A673 (cell line): ENCODE measurements at regions not wholly inside any gene's neighbourhood (a gene's known extent, or its start where the extent isn't known, plus 50 kb on each side); places are given as distances from the start of the nearest gene placed in this dataset.

ENCODE experiments used
- BruUV-seq: library from RNA; stranded (reverse); fragments of 400-500 nt; replicated peaks from 2 replicates; lab custom pipeline; 2021; lab: Mats Ljungman, UMichigan
- CTCF ChIA-PET: fragments of 300-600 bp; sonication (Branson Sonifier 250); formaldehyde crosslinking; loops from one replicate; lab custom pipeline; 2022; ENCODE audit warnings: antibody characterized with exemption; lab: Charles Lee
- POLR2A ChIA-PET: fragments of 300-600 bp; sonication (Branson Sonifier 250); formaldehyde crosslinking; loops from one replicate; lab custom pipeline; 2022; ENCODE audit warnings: antibody characterized with exemption; ENCODE audit not compliant: low non-redundant PET; lab: Charles Lee
- DNase-seq: peaks from one replicate; pipeline ENCODE4 v3.0.0-alpha.2; 2015; ENCODE audit warnings: low spot score
- H3K27ac ChIP-seq: fragments of 200-600 bp; sonication (generic); 2 replicates; pipeline ENCODE4 v1.5.1; 2016; ENCODE audit warnings: mixed run types, low read depth, mild to moderate bottlenecking, mixed read lengths, antibody characterized with exemption, low read length; ENCODE audit not compliant: poor library complexity, severe bottlenecking
- H3K27me3 ChIP-seq: fragments of 200-600 bp; sonication (generic); replicated peaks from 2 replicates; pipeline ENCODE4 v1.6.1; 2017; ENCODE audit warnings: mixed run types, low read depth, mild to moderate bottlenecking, mixed read lengths, antibody characterized with exemption, low read length; ENCODE audit not compliant: insufficient read depth, poor library complexity
- H3K36me3 ChIP-seq: fragments of 200-600 bp; sonication (generic); 2 replicates; pipeline ENCODE4 v1.6.1; 2016; ENCODE audit warnings: mixed run types, mild to moderate bottlenecking, mixed read lengths, antibody characterized with exemption, low read length; ENCODE audit not compliant: insufficient read depth, poor library complexity, severe bottlenecking
- H3K4me1 ChIP-seq: fragments of 200-600 bp; sonication (generic); 2 replicates; pipeline ENCODE4 v1.6.1; 2017; ENCODE audit warnings: mixed run types, mild to moderate bottlenecking, mixed read lengths, antibody characterized with exemption, low read length; ENCODE audit not compliant: insufficient read depth, poor library complexity, severe bottlenecking
- H3K4me3 ChIP-seq: fragments of 200-600 bp; sonication (generic); 2 replicates; pipeline ENCODE4 v1.5.1; 2016; ENCODE audit warnings: low read depth, mixed run types, mild to moderate bottlenecking, mixed read lengths, low read length; ENCODE audit not compliant: poor library complexity, severe bottlenecking
- H3K9me3 ChIP-seq: fragments of 200-600 bp; sonication (generic); 2 replicates; pipeline ENCODE4 v1.6.1; 2016; ENCODE audit warnings: mixed run types, low read depth, mild to moderate bottlenecking, mixed read lengths, antibody characterized with exemption, low read length; ENCODE audit not compliant: poor library complexity, severe bottlenecking
- CTCF ChIP-seq: fragments of 300-800, 200-600 bp; sonication (generic); conservative IDR thresholded peaks from 2 replicates; pipeline ENCODE4 v1.5.1; 2017; ENCODE audit warnings: low read depth, mild to moderate bottlenecking, antibody characterized with exemption, low read length, moderate library complexity, mixed read lengths
- EZH2 ChIP-seq: fragments of 200-600 bp; sonication (generic); IDR thresholded peaks from 2 replicates; pipeline ENCODE4 v1.6.1; 2017; ENCODE audit warnings: borderline replicate concordance, low read depth, mild to moderate bottlenecking, mixed read lengths, antibody characterized with exemption, low read length; ENCODE audit not compliant: poor library complexity, severe bottlenecking
- intact Hi-C: fragments of 100-400 bp; cut with micrococcal nuclease; formaldehyde crosslinking; loops from one replicate; pipeline ENCODE4 v1.10.0; 2022; ENCODE audit not compliant: unreplicated experiment

GRCh38 chrX:124984140-124984813, 335.4 kb upstream of the TEX13C start:
- no peak overlapping the region for H3K27ac ChIP-seq
- H3K4me1 ChIP-seq: no peaks in the 10 kb centered on the region
- no peaks in the 10 kb centered on the region for H3K27me3 ChIP-seq
- H3K36me3 ChIP-seq: no peaks in the 10 kb centered on the region
- no peaks in the 10 kb centered on the region for H3K9me3 ChIP-seq
- POLR2A ChIA-PET: no interaction called here
- no peak for DNase-seq
- TF ChIP-seq EZH2 (no peak), CTCF (no peak)
- BruUV-seq: no TSS peak
- CTCF ChIA-PET: no interaction called here
- H3K4me3 ChIP-seq: no peak overlapping the region
- intact Hi-C loops: no loop called here

GRCh38 chrX:124986284-124986683, 333.4 kb upstream of the TEX13C start:
- H3K27me3 ChIP-seq: no peaks in the 10 kb centered on the region
- no peak for TF ChIP-seq EZH2
- TF ChIP-seq CTCF: no peak
- H3K4me1 ChIP-seq: no peaks in the 10 kb centered on the region
- intact Hi-C loops: no loop called here
- no peak for DNase-seq
- H3K9me3 ChIP-seq: no peaks in the 10 kb centered on the region
- H3K4me3 ChIP-seq: no peak overlapping the region
- ChIA-PET POLR2A (no interaction called here), CTCF (no interaction called here)
- H3K27ac ChIP-seq: no peak overlapping the region
- H3K36me3 ChIP-seq: no peaks in the 10 kb centered on the region
- no TSS peak for BruUV-seq

- no peaks in the 10 kb centered on the region for H3K27me3 ChIP-seq
- DNase-seq: no peak
- no peak overlapping the region for H3K27ac ChIP-seq
- TF ChIP-seq CTCF: no peak
- TF ChIP-seq EZH2: no peak
- CTCF ChIA-PET: no interaction called here
- H3K4me3 ChIP-seq: no peak overlapping the region
- no peaks in the 10 kb centered on the region for H3K9me3 ChIP-seq
- H3K4me1 ChIP-seq: no peaks in the 10 kb centered on the region
- BruUV-seq: no TSS peak
- H3K36me3 ChIP-seq: no peaks in the 10 kb centered on the region
- POLR2A ChIA-PET: no interaction called here
- intact Hi-C loops: no loop called here
Measured at GRCh38 chrX:124993735-124994134, 325.9 kb upstream of the TEX13C start.
